ENCODE measurements at regions not wholly inside any gene's neighbourhood (a gene's known extent, or its start where the extent isn't known, plus 50 kb on each side); places are given as distances from the start of the nearest gene placed in this dataset.

DNA sequence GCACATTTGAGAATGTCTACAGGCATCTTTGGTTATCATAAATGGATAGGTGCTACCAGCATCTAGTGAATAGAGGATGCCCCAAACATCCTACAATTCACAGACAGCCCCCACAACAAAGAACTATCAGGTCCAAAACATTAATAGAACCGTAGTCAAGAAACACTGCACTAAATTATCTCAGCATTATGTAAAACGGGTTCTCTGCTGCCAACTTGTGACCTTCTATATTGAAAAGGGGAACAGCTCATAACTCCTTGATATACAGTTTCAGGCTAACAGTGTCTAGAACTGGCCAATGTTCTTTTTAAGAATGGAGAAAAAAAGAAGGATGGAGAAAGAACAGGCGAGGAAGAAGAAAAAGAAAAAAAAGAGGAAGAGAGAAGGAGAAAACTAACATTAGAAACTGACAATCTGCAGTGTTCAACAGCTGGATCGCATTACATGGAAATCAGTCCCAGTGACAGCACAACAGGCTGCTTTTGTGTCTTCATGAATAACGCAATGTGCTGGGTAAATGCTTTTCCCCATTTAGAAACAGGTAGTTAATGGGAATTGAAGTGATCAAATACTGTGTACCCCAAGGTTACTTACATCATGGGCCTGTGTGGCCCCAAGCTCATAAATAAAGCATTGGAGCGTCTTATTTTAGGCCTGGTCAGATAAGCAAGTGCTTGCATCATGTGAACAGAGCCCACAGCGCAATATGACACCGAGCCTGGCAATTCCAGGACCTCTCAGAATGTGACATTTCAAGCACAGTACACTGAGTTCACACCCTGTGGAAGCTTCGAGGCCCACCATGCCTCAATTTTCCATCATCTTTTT is 339.5 kb downstream of the DHX15 start:
- no peak overlapping the region for H3K4me3 ChIP-seq (ENCODE audit: low read length, poor library complexity, severe bottlenecking)
- H3K27me3 ChIP-seq (ENCODE audit: insufficient read depth, low read length, poor library complexity, severe bottlenecking): no peaks in the 10 kb centered on the region
- TF ChIP-seq EZH2phosphoT487 (IDR thresholded peaks at IDR 0.05; ENCODE audit: borderline replicate concordance): no peak
- TF ChIP-seq, protein P1, sequence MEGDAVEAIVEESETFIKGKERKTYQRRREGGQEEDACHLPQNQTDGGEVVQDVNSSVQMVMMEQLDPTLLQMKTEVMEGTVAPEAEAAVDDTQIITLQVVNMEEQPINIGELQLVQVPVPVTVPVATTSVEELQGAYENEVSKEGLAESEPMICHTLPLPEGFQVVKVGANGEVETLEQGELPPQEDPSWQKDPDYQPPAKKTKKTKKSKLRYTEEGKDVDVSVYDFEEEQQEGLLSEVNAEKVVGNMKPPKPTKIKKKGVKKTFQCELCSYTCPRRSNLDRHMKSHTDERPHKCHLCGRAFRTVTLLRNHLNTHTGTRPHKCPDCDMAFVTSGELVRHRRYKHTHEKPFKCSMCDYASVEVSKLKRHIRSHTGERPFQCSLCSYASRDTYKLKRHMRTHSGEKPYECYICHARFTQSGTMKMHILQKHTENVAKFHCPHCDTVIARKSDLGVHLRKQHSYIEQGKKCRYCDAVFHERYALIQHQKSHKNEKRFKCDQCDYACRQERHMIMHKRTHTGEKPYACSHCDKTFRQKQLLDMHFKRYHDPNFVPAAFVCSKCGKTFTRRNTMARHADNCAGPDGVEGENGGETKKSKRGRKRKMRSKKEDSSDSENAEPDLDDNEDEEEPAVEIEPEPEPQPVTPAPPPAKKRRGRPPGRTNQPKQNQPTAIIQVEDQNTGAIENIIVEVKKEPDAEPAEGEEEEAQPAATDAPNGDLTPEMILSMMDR (conservative IDR thresholded peaks at IDR 0.05; ENCODE audit: low read length): no peak

DNA sequence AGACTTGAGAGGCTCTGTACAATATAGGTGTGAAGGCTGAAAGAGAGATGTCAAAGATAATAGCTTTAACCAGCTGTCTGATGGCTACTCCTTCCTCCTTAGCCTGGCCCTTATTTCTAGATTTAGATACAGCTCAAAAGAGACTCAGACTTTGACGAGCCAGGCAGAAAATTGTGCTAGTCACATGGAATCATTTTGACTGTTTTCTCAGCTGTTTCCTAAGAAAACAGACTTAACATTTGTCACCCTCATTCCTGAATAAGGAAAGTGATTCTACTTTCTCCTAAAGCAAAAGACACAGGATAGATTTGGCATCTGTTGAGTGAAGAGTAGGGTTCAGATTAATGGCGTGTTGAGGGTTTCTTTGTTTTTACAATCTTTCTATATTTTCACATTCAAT is 340.7 kb downstream of the DHX15 start:
- no peaks in the 10 kb centered on the region for H3K27me3 ChIP-seq (ENCODE audit: insufficient read depth, low read length, poor library complexity, severe bottlenecking)
- H3K9me2 ChIP-seq (replicated peaks; ENCODE audit: low read depth, low read length): no peaks in the 10 kb centered on the region
- H2AFZ ChIP-seq (ENCODE audit: low read length): no peak overlapping the region
- no peak overlapping the region for H3K9ac ChIP-seq (ENCODE audit: low read depth, low read length, poor library complexity, severe bottlenecking)
- no peaks in the 10 kb centered on the region for H3K79me2 ChIP-seq (ENCODE audit: insufficient read depth, low read length)
- no peak for TF ChIP-seq EZH2phosphoT487 (IDR thresholded peaks at IDR 0.05; ENCODE audit: borderline replicate concordance)
- TF ChIP-seq, protein P1 (conservative IDR thresholded peaks at IDR 0.05; ENCODE audit: low read length): no peak
- H3F3A ChIP-seq (ENCODE audit: low read depth): no peaks in the 10 kb centered on the region
- H3K4me2 ChIP-seq (ENCODE audit: low read depth, low read length, poor library complexity, severe bottlenecking): no peak overlapping the region
- no peaks in the 10 kb centered on the region for H4K20me1 ChIP-seq (ENCODE audit: insufficient read depth, low read length, poor library complexity, severe bottlenecking)
- H3K36me3 ChIP-seq (ENCODE audit: insufficient read depth, low read length): no peaks in the 10 kb centered on the region
- H3K9me3 ChIP-seq (ENCODE audit: insufficient read depth, low read depth, low read length): no peaks in the 10 kb centered on the region
- no peak overlapping the region for H3K4me3 ChIP-seq (ENCODE audit: low read length, poor library complexity, severe bottlenecking)
- H3K4me1 ChIP-seq (ENCODE audit: insufficient read depth, low read length, poor library complexity, severe bottlenecking): no peaks in the 10 kb centered on the region

More for the DNA sequence above, 339.5 kb downstream of the DHX15 start:
- no peaks in the 10 kb centered on the region for H3F3A ChIP-seq (ENCODE audit: low read depth)
- H3K9me2 ChIP-seq (replicated peaks; ENCODE audit: low read depth, low read length): no peaks in the 10 kb centered on the region
- H3K9me3 ChIP-seq (ENCODE audit: insufficient read depth, low read depth, low read length): no peaks in the 10 kb centered on the region
- no peaks in the 10 kb centered on the region for H3K4me1 ChIP-seq (ENCODE audit: insufficient read depth, low read length, poor library complexity, severe bottlenecking)
- no peak overlapping the region for H3K9ac ChIP-seq (ENCODE audit: low read depth, low read length, poor library complexity, severe bottlenecking)
- H4K20me1 ChIP-seq (ENCODE audit: insufficient read depth, low read length, poor library complexity, severe bottlenecking): no peaks in the 10 kb centered on the region
- H2AFZ ChIP-seq (ENCODE audit: low read length): no peak overlapping the region
- H3K36me3 ChIP-seq (ENCODE audit: insufficient read depth, low read length): no peaks in the 10 kb centered on the region
- no peaks in the 10 kb centered on the region for H3K79me2 ChIP-seq (ENCODE audit: insufficient read depth, low read length)
- H3K4me2 ChIP-seq (ENCODE audit: low read depth, low read length, poor library complexity, severe bottlenecking): no peak overlapping the region

DNA sequence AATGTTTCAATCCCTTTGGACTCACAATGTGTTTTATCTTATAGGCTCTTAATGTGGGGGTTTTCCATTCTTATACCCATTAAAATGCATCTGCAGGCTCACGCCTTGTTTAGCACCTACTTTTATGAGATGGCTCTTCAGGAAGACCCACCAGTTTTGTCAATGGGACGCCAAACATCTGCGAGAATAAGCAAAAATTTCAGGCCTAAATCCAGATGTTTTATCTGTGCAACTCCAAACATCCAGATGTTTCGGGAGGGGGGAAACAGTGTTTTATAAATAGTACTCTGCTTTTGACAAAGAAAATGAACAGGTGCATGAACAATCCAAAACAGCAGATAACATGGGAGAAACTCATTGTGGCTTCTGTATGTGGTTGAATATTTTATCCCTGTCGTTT is 342.8 kb downstream of the DHX15 start:
- Histone ChIP-seq H3K79me2 (ENCODE audit: insufficient read depth, low read length) (no peaks in the 10 kb centered on the region), H3K9me3 (ENCODE audit: insufficient read depth, low read depth, low read length) (no peaks in the 10 kb centered on the region), H4K20me1 (ENCODE audit: insufficient read depth, low read length, poor library complexity, severe bottlenecking) (no peaks in the 10 kb centered on the region), H3K4me3 (ENCODE audit: low read length, poor library complexity, severe bottlenecking) (no peak overlapping the region), H3K27me3 (ENCODE audit: insufficient read depth, low read length, poor library complexity, severe bottlenecking) (no peaks in the 10 kb centered on the region), H3K9me2 (replicated peaks; ENCODE audit: low read depth, low read length) (no peaks in the 10 kb centered on the region), H3K36me3 (ENCODE audit: insufficient read depth, low read length) (no peaks in the 10 kb centered on the region), H3K4me1 (ENCODE audit: insufficient read depth, low read length, poor library complexity, severe bottlenecking) (no peaks in the 10 kb centered on the region), H2AFZ (ENCODE audit: low read length) (no peak overlapping the region), H3F3A (ENCODE audit: low read depth) (no peaks in the 10 kb centered on the region), H3K9ac (ENCODE audit: low read depth, low read length, poor library complexity, severe bottlenecking) (no peak overlapping the region), H3K4me2 (ENCODE audit: low read depth, low read length, poor library complexity, severe bottlenecking) (no peak overlapping the region)
- no peak for TF ChIP-seq EZH2phosphoT487 (IDR thresholded peaks at IDR 0.05; ENCODE audit: borderline replicate concordance)
- TF ChIP-seq, protein P1 (conservative IDR thresholded peaks at IDR 0.05; ENCODE audit: low read length): no peak
